ENCODE measurements at regions not wholly inside any gene's neighbourhood (a gene's known extent, or its start where the extent isn't known, plus 50 kb on each side); places are given as distances from the start of the nearest gene placed in this dataset.
"Not testable (repeated sequence)": the region's sequence is repeated elsewhere in the genome, so short reads cannot be mapped to it uniquely, and the experiment has no call there.

DNA sequence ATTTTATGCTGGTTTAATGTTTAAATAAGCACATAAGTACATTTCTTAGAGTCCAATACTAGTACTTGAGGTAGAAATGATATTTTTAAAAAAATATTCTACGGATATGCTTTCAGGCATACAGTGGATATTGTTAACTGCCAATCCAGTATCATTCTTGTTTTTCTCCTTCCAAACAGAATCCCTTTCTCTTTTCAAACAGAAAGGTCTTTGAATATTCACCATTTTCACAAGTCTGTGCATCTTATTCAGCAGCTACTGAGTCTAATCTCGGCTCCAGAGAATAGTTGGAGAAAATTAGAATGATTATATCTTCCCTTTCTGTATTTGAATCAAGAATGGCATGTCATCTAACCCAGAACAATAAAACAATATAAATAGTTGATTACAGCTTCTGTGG lies 174.5 kb downstream of the GOLGA6L6 start:
- DNase-seq = no peak

DNA sequence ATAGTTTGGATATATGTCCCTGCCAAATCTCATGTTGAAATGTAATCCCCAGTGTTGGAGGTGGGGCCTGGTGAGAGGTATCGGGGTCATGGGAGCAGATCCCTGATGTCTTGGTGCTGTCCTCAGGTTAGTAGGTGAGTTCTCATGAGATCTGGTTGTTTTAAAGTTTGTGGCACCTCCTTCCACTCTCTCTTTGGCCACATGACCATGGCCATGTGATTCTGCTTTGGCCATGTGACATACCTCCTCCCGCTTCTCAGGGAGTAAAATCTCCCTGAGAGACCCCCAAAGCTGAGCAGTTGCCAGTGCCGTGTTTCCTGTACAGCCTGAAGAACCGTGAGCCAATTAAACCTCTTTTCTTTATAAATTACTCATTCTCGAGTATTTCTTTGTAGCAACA lies 178.0 kb downstream of the GOLGA6L6 start:
- not testable (repeated sequence) for DNase-seq

DNA sequence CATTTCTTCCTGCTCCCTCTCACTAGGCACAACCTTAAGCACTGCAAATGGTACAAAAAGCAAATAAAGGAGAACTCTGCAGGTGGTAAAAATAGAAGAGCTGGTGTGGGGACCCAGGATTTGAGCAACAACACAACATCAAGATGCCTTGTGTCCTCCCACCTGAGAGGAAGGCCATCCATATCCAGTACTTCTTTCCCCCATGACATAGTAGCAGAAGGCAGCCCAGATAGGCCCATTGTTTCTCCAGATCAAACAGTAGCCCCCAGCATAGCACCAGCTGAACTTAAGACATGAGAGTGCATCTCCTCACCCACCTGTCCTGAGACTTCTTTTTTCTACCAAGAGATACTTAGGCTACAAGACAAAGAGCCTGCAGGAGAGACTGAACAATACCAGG lies 180.5 kb downstream of the GOLGA6L6 start:
- no peak for DNase-seq

DNA sequence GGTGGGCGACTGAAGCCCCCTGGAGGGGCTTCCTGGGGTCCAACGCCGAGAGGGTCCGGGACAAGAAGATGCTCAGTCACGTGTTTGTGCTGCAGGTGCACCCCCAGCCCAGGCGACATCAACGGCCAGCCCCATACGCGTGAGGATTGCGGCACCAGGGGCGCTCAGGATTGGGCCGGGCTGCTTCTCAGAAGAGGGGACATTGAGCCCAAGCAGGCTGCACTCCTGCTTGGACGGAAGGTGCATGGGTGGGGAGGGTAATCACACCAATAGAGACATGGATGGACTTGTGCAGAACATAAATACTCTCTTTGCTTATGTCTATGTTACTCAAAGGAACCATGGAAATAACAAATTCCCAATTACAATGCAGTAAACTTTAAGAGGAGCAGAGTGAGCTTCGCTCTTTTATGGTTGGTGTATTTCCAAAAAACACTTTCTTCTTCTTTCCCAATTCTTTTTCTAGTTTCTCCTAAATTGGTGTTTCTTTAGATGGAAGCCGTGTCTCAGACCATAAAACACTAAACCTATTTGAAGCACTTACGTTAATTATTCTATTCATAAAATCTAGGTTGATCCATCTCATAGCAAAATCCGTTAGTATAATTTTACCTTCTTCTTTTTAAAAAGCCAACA lies 182.7 kb downstream of the GOLGA6L6 start:
- no peak for DNase-seq

DNA sequence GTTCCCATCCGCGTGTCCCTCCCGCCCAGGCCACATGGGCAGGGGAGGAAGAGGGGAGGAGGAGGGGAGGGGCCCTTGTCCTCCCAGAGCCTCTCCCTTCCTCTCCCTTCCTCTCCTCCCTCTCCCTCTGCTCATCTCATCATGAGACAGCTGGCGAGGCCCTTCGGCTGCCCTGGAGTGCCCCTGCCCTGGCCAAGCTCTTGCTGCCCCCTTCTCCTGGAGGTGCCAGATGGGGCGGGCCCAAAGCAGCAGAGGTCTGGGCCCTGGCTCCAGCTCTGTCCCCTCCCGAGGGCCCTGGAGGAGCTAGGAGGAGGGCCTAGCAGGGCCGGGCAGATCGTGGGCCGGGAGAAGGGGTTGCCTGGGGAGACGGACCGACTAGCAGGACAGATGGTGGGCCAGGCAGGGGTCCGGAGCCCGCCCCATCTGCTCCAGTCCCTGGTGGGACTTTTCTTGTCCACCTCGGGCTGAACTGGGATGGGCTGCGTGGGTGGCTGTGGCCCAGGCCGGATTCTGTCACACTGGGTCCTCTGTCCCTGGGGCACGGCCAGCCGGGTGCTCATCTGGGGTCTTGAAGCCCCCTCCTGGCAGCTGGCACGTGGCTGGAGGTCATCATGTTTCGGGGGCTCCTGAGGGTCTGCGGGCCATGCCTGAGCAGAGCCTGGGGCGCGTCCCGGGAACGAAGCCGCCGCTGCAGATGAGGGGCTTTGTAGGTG lies 183.4 kb downstream of the GOLGA6L6 start:
- DNase-seq = no peak

DNA sequence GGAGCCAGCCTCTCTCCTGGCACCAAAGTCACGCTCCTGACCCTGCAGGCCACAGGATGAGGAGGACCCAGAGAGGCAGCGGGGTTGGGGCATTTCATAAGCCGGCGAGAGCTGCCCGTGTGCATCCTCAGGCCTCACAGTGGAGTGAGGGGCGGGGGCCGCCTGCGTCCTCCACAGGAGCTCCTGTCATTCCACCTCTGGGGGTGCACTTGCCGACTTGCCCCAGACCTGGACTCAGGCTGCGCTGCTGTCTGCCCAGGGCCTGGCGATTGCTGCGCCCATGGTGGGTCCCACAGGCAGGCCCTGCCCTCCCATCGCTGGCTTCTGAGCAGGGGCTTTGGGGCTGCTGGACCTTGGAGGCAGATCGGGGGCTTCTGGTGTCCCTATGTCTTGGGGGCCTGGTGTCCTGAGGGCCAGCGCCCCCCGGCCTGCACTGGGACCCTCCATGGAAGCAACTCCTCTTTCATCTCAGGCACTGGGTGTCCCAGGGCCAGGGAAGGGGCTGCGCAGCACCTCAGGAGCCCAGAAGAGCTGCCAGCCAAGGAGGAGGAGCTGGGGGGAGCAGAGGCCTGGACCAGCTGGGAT lies 184.0 kb downstream of the GOLGA6L6 start:
- DNase-seq = no peak

DNA sequence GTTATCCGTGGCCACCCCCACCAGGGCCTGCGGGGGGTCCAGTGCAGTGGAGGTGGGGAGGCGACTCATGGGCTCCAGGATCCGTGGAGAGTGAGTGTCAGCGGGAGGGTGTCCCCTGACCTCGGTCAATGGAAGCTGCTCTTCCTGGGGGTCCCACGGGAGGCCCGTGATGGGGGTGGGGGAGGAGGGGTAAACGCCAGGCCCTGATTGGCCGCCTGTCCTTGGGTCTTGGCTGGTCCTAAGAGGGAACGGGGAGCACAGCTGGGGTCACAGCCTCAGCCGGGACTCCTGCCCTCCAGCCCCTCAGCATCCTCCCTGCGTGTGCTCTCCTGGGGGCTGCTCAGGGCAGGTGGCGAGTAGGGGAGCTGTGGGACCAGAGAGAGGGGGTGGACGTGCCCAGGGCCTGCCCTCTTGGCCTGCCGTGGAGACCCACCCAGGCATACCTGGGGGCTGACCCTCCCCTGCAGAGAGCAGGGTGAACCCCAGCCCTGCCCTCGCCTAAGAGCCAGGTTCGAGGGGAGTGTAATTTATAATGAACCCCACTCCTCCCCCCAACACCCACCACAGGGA lies 184.6 kb downstream of the GOLGA6L6 start:
- no peak for DNase-seq

DNA sequence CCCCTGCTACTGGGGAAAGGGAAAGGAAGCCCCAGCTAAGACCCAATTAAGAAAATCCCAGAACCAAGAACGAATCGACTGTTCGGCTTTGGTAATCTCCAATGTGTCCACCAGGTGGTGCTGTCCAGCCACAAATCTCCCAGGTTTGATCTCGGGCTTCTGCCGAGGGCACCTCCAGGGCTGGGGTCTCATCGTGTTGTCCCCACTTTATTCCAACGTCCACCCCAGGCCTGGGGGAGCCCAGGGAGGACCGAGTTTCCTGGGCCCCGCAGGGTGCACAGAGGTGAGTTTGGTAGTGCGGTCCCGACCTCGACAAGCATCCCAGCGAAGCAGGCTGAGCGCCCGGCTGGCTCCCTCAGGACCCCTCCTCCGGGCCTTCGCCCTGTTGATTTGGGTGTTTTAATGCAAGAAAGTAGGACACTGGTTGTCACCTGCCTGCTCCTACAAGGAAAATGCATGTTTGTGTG lies 185.1 kb downstream of the GOLGA6L6 start:
- no peak for DNase-seq

DNA sequence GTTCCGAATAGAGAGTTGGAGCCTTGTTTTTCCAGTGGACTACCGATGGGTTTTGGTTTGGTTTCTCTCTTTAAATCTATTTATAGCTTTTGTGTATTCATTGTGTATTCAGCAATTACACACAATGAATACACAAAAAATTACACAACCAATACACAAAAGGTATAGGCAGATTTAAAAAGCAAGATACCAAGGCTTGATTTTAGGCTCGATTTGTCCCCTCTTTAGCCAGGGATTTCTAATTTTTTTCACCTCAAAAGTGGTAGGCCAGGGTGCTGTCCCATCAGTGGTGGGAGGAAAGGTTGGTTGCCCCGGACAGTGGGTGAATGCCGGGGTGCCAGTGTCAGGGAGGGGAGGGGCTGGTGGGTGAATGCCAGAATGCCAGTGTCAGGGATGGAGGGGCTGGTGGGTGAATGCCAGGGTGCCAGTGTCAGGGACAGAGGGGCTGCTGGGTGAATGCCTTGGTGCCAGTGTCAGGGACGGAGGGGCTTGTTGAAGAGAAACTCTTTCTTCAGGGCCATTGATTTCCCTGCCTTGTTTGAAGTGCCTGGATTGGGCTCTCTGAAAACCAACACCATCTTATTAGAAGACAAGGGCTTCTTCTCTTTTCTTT lies 186.2 kb downstream of the GOLGA6L6 start:
- no peak for DNase-seq

DNA sequence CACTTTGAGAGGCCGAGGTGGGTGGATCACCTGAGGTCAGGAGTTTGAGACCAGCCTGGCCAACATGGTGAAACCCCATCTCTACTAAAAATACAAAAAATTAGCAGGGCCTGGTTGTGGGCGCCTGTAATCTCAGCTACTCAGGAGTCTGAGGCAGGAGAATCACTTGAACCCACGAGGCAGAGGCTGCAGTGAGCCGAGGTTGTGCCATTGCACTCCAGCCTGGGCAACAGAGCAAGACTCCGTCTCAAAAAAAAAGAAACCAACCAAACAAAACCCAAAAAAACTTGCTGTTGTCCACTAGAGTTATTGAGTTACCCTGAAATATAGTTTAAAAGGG lies 186.7 kb downstream of the GOLGA6L6 start:
- not testable (repeated sequence) for DNase-seq

DNA sequence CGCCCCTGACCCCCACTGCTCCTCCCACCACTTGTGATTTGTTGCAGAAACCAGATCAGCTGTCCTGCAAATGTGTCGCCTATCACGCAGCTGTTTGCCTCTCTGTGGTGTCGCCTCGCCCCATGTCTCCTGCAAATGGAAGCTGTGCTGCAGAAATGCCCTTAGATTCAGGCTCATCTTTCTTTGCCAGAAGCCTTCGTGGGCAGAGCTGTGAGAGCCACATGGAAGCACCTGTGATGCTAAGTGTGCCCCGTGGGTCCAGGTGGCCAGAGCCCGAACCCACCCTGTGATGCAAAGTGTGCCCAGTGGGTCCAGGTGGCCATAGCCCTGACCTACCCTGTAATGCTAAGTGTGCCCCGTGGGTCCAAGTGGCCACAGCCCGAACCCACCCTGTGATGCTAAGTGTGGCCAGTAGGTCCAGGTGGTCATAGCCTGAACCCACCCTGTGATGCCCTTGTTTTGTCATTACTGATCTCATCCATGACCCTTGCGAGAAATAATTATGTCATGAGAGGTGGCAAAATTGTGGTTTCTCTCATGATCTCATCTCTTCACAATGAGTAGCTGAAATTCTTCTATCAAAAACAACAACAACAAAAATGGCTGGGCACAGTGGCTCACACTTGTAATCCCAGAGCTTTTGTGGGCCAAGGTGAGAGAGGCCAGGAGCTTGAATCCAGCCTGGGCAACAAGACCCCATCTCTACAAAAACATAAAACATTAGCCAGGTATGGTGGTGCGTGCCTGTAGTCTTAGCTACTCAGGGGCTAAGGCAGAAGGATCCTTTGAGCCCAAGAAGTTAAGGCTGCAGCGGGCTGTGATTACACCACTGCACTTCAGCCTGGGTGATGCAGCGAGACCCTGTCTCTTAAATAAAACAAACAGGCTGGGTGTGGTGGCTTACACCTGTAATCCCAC lies 187.4 kb downstream of the GOLGA6L6 start:
- DNase-seq = no peak

DNA sequence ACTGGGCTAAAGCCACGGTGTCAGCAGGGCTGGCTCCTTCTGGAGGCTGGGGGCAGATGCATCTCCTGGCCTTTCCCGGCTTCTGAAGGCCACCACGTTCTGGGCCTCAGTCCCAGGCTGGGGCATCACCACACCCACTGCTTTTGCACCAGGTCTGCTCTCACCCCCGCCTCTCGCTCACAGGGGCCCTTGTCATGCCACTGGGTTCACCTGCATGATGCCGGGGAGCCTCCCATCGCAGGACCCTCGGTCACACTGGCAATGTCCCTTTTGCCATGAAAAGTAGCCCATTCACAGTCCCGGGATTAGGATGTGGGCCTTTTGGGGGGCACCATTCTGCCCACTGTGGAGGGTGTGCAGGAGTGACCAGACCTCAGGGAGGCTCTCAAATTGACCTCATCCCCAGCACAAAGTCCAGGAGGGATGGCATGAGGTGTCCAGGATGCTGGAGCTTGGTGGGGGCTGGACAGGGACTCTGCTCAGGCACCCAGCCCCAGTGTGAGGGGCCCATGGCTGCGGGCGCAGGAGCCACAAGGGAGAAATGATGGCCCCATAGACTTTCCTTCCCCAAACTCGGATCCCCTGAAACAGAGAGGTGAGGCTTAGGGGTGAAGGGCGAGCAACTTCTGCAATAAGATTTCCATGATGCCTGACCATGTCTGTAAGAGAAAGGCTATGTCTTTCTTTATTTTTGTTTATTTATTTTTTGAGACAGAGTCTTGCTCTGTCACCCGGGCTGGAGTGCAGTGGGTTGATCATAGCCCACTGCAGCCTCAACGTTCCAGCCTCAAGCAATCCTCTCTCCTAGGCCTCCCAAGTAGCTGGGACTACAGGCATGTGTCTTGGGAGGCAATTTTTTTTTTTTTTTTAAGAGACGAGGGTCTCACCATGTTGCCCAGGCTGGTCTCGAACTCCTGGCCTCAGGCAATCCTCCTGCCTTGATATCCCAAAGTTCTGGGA lies 189.1 kb downstream of the GOLGA6L6 start:
- DNase-seq = no peak

DNA sequence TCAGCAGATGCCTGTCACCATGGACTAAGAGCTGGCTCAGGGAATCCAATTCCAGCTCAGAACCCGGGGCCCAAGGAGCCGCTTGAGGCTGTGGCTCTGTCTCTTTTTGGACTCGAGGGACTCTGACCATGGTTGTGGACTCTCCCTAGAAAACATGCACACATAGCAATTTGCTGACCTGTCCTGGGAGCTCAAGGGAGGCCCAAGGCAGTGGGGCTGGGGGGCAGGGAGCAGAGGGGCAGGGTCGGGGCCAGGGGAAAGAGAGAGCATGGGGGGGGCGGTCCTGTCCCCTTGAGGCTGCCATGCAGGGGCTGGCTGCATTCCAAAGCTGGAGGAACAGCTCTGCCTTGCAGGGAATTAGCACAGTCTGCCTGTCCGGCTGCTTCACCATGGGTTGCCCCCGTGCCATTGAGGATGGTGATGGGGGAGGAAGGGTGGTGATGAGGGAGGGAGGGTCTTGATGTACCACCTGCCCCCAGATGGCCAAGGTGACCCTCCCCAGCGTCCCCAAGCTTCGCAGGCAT lies 190.1 kb downstream of the GOLGA6L6 start:
- no peak for DNase-seq

DNA sequence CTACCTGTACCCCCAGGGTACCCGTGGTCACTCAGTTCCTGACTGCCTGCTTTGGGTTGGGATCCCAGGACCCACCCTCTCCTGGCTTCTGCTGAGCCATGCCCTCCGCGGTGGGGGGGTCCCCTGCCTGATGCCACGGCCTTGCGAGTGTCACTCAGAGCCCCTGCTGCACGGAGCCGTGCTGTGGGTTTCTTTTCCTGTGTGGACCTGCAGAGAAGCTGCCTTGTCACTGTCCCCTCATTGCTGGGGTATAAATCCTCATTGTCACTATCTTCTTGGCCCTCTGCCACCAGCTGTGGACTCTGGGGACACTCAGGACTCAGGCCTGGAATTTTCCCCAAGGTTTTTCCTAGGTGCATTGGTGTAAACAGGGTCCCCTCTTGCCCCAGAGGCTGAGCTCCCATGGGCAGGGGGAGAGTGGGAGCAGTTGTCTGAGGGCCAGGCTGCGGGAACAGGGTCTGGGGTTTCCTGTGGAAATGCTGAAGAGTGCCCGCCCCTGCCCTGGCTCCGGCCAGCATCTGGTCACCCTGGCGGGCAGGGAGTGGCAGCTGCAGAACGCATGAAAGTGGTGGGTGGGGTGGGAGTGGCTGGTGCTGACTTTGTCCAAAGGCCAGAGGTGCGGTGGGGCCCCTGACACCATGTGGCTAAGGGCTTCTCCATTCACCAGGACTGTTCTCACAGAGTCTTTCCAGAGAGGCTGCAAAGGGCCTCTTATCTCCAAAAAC lies 191.7 kb downstream of the GOLGA6L6 start:
- no peak for DNase-seq

DNA sequence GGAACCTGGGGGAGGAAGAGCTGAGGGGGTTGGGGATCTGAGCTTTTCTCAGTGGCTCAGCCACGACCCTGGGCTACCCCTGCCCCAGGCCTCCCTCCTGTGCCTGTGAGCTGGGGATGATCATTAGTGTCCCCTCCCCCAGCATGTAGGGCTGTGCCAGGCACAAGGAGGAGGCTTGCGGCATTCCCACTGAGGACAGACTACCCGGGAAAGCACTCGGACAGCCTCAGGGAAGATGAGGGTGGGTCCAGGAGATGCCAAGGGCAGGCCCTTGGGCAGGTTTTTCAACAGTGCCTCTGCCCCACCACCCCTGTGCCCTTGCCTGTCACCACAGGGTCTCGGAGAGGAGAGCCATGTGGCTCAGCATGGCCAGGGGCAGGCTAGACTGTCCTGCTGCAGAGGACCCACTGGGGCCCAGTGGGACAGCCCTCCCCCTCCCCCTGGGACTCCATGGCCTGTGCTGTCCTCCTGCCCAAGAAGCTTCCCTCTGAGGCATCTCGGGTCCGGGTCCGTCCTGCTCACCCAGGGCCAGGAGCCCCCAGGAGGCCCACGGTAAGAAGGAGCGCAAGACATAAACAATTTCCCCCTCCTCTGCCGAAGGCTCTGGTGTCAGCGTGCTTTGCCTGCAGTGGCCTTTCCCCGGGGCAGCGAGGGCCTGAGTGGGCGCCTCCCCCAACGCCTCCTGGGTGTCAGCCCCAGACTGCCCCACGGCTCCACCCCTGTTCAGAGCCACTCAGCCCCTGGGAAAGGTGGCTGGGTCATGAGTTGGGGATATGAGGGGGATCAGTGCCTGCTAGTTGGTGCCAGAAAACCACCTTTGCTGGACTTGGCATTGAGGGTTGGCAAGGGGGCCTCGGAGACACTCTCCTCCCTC lies 192.5 kb downstream of the GOLGA6L6 start:
- no peak for DNase-seq

DNA sequence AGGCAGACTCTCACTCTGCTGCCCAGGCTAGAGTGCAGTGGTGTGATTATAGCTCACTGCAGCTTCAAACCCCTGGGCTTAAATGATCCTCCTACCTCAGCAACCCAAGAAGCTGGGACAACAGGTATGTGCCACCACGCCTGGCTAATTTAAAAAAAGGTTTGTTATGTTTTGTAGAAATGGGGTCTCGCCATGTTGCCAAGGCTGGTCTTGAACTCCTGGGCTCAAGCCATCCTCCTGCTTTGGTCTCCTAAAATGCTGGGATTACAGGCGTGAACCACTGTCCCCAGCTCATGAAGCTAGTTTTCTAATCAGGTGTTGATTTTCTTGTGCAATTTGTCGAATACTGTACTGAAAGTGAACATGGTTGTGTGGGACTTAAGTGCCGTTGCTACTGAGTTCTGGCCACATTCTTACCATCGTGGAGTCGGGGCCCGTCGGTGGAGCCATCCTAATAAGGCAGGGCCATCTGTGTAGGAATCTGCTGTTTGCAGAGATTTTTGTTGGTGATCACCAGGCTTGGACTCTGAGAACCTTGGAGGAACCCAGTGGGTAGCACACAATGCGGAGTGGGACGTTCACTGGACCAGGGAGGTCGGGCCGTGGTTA lies 193.2 kb downstream of the GOLGA6L6 start:
- DNase-seq = no peak

DNA sequence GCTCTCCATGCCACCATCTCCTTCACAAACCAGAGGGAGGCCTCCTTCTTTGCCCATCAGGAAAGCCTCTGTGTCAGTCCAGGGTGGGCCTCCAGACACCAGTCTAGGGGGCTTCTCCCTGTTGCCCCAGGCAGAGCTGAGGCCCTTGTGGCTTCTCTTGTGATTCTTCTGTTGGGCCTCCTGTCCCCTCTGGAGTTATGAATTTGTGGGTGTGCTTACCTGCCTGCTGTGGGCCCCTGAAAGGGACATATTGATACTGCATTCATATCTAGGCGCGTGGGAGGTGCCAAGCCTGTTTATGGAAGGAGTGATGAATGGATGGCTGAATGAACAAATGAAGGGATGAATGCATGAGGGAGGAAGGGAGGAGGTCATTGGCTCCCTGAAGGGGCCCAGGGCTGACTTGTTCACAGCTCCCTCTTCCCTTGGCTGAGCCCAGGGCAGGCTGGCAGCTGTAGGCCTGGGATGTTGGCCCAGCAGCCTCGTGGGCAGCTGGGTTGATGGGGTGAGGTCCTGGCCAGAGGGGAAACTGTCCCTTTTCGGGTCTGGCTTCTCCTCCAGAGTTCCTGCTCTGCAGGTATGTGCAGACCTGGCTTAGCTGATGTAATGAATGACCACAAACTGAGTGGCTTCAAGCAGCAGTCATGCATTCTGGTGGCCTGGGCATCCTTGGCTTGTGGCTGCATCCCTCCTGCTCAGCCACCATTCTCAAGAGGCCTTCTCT lies 195.4 kb downstream of the GOLGA6L6 start:
- no peak for DNase-seq

DNA sequence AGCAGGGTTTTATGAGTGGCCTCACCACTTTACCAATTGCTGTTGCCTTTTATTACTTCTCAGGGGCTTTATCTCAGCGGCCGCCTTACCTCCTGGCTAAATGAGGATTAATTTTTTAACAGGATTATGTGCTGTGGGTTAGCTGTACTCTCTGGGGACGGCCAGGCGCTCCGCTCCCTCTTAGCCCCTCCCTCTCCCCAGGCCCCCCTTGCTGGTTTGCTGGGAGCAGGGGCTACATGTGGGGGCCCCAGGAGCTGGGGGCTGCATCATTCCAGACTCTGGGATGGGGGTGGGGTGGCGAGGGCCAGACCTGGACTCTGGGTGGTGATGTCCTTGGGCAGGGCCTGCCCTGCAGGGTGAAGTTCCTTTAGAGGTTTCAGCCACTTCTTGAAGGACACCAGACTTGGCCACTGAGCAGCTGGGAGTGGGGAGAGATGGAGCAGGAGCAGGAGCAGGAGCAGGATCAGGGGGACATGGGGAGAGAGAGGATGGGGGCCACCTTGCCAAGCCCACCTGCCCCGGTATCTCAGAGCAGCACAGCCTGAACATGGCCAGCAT lies 196.1 kb downstream of the GOLGA6L6 start:
- DNase-seq = no peak
